ENCODE measurements at regions not wholly inside any gene's neighbourhood (a gene's known extent, or its start where the extent isn't known, plus 50 kb on each side); places are given as distances from the start of the nearest gene placed in this dataset.

DNA sequence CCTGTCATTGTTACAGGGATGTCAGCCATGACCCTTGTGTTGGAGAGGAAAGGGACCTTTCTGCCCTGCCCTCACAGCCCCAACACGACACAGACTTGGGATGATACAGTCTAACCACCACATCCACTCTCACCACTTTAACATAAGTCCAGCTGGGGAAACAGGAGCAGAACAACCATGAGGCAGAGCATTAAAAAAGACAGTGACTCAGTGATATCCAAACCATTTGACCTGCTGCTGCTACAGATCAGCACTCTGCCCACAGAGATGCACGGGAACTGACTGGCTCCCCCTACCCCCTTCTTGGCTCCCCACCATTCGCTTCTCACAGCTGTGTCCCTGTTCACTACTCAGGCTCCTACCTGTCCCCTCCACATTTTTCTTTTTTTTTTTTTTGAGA, 458.6 kb downstream of the ZNF608 start:
- no peaks in the 10 kb centered on the region for H3K4me1 Mint-ChIP-seq
- H3K4me3 Mint-ChIP-seq, result no peak overlapping the region
- H3K36me3 Mint-ChIP-seq (ENCODE audit: low read depth), result no peaks in the 10 kb centered on the region
- no peaks in the 10 kb centered on the region for H3K27me3 Mint-ChIP-seq
- no peak overlapping the region for H3K27ac Mint-ChIP-seq
- no peak for DNase-seq
- intact Hi-C loops (cut with DNase I, micrococcal nuclease), result no loop called here
- H3K9me3 Mint-ChIP-seq (ENCODE audit: low read depth), result no peaks in the 10 kb centered on the region
- POLR2A ChIA-PET, result no interaction called here
- ATAC-seq, result no peak
- CTCF ChIA-PET, result no interaction called here

DNA sequence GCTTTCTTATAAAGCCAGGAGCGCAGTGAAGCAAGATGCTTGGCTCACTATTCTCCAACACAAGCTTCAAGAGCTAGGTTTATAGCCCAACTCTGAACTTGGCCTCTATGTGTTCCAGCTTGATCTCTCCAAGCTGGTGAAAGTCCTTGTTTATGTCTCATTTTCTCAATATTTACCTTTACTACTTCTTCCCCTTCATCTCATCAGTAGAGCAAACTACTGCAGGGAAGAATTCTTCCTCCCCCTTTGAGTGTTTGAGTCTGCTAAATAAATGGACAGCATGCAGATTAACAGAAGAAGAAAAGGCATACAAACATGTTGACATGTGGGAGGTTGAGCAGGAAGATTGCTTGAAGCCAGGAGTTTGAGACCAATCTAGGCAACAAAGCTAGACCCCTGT, 460.7 kb downstream of the ZNF608 start:
- CTCF ChIA-PET, result no interaction called here
- no peak for ATAC-seq

DNA sequence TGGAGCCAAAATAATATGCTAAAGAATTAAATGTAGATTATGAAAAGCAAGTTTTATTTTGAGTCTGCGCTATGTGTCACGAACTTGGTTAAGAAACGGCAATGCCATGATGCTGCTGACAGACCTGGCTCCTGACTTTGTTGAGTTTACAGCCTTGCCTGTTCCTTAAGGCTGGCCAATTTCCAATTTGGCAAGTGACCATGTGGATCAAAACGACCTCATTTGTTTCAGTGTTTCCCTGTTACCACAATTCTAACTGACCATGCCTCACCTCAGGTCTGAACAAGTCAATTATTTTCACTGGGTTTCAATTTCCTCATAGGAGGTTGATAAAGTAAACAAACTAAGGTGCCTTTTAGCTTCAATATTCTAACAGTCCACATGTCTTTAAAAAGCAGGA, 461.4 kb downstream of the ZNF608 start:
- Mint-ChIP-seq H3K27ac (no peak overlapping the region), H3K4me3 (no peak overlapping the region), H3K9me3 (ENCODE audit: low read depth) (no peaks in the 10 kb centered on the region), H3K4me1 (no peaks in the 10 kb centered on the region), H3K27me3 (no peaks in the 10 kb centered on the region), H3K36me3 (ENCODE audit: low read depth) (no peaks in the 10 kb centered on the region)
- ChIA-PET POLR2A (no interaction called here), CTCF (no interaction called here)
- ATAC-seq (no peak), DNase-seq (no peak)
- intact Hi-C loops (cut with DNase I, micrococcal nuclease), result no loop called here

More for the DNA sequence above, 460.7 kb downstream of the ZNF608 start:
- DNase-seq, result no peak
- Mint-ChIP-seq H3K36me3 (ENCODE audit: low read depth) (no peaks in the 10 kb centered on the region), H3K27me3 (no peaks in the 10 kb centered on the region), H3K9me3 (ENCODE audit: low read depth) (no peaks in the 10 kb centered on the region), H3K4me1 (no peaks in the 10 kb centered on the region), H3K4me3 (no peak overlapping the region), H3K27ac (no peak overlapping the region)
- intact Hi-C loops (cut with DNase I, micrococcal nuclease), result no loop called here
- POLR2A ChIA-PET, result no interaction called here

DNA sequence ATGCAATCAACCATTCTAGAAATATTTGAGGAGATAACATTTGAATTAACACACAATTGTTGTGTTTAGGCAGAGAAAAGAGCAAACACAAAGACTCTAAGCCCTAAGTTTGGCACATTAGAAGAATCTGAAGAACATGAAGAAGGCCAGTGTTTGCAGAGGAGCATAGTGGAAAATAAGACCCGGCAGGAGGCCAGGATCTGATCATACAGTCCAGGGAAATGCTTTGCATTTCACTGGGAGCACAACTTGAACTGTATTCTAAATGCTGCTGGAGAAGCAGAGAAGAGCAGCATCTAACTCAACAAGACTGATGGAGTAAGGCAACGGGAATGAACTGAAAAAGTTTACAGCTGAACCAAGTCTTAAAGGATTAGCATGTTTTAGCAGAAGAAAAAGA, 463.4 kb downstream of the ZNF608 start:
- Mint-ChIP-seq H3K4me1 (no peaks in the 10 kb centered on the region), H3K27me3 (no peaks in the 10 kb centered on the region), H3K4me3 (no peak overlapping the region), H3K9me3 (ENCODE audit: low read depth) (no peaks in the 10 kb centered on the region), H3K36me3 (ENCODE audit: low read depth) (no peaks in the 10 kb centered on the region), H3K27ac (no peak overlapping the region)
- DNase-seq (no peak), ATAC-seq (no peak)
- ChIA-PET POLR2A (no interaction called here), CTCF (no interaction called here)
- intact Hi-C loops (cut with DNase I, micrococcal nuclease), result no loop called here

DNA sequence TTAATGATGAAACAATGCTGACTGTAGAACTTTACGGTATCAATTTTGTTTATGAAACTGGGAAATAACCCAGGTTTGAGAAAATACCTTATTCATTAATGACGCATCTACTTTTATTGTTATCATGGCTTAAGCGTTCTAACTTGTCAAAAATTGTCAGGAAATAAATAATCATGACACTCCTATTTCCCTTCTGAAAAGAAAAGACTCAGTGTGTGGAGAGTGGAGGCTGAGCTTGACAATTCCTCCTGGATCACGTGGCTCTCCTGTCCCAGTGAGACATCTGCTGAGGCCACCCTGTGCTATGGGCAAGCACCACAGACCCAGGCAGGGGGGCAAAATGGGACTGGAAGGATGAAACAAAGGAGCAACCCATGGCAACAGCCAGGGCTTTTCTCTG, 466.4 kb downstream of the ZNF608 start:
- no peak overlapping the region for H3K27ac Mint-ChIP-seq

DNA sequence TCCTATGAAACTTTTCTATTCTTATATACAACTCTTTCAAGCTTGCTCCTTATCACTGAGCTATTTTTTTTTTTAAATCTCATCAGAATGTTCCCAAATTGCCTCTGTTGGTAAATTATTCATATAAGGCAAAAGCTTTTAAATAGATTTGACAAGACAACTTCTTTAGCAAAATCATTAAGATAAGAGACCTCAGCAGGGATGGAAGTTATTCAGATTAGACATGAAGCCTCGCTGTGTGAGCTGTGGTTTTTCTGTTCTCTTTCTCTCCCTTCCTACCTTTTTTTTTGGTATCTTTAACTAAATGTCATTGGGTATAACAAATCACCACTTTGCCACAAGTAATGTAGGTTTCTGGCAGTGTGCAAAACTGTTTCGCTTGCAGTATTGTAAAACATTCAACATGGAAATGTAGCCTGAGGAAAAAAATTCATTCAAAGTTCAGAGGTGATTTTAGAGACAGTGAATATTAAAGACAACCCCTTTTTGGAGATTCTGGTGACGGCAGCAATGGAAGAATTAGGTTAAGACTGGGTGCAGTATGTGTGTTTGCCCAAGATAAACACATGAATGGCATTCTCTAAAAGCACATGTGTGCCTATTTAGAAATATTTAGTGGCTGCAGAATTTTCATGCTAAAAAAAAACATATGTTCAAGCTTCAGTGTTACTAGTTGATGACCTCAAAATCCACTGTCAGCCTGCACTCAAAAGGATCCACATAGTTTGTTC, 467.1 kb downstream of the ZNF608 start:
- ChIA-PET POLR2A (no interaction called here), CTCF (interaction anchor here (0.6 kb wide), 1 partner anchor 11 kb away, joined by 3 read pairs; no protein-coding TSS in a partner anchor)
- no peak for ATAC-seq
- Mint-ChIP-seq H3K4me3 (no peak overlapping the region), H3K36me3 (ENCODE audit: low read depth) (no peaks in the 10 kb centered on the region), H3K4me1 (no peaks in the 10 kb centered on the region), H3K27ac (no peak overlapping the region), H3K27me3 (no peaks in the 10 kb centered on the region), H3K9me3 (ENCODE audit: low read depth) (no peaks in the 10 kb centered on the region)
- DNase-seq, result no peak
- intact Hi-C loops (cut with DNase I, micrococcal nuclease), result no loop called here

More for the DNA sequence above, 466.4 kb downstream of the ZNF608 start:
- DNase-seq (no peak), ATAC-seq (no peak)
- Mint-ChIP-seq H3K9me3 (ENCODE audit: low read depth) (no peaks in the 10 kb centered on the region), H3K27me3 (no peaks in the 10 kb centered on the region), H3K4me3 (no peak overlapping the region), H3K4me1 (no peaks in the 10 kb centered on the region), H3K36me3 (ENCODE audit: low read depth) (no peaks in the 10 kb centered on the region)
- CTCF ChIA-PET, result no interaction called here
- POLR2A ChIA-PET, result no interaction called here
- intact Hi-C loops (cut with DNase I, micrococcal nuclease), result no loop called here

DNA sequence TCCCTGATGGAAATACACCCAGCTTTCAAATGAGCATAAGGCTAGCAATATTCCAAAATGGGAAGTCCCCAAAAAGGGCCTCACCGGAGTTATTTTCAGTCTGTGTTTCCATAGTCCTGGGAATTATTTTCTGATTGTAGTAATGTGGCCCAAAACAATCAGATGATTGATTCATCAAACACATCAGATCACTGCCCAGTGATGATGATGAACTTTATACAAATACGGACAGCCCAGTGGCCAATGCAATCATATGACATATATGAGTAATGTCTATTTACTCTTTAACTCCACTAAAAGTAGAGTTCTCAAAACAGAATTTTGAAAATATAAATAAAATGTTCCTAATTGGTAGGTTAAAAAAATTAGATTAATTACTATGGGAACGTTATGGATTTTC, 467.8 kb downstream of the ZNF608 start:
- Mint-ChIP-seq H3K9me3 (ENCODE audit: low read depth) (no peaks in the 10 kb centered on the region), H3K27me3 (no peaks in the 10 kb centered on the region), H3K36me3 (ENCODE audit: low read depth) (no peaks in the 10 kb centered on the region), H3K27ac (no peak overlapping the region), H3K4me1 (no peaks in the 10 kb centered on the region), H3K4me3 (no peak overlapping the region)
- DNase-seq (no peak), ATAC-seq (no peak)
- intact Hi-C loops (cut with DNase I, micrococcal nuclease), result no loop called here
- POLR2A ChIA-PET, result no interaction called here
- CTCF ChIA-PET, result interaction anchor here (0.6 kb wide), 1 partner anchor 10 kb away, joined by 3 read pairs; no protein-coding TSS in a partner anchor

DNA sequence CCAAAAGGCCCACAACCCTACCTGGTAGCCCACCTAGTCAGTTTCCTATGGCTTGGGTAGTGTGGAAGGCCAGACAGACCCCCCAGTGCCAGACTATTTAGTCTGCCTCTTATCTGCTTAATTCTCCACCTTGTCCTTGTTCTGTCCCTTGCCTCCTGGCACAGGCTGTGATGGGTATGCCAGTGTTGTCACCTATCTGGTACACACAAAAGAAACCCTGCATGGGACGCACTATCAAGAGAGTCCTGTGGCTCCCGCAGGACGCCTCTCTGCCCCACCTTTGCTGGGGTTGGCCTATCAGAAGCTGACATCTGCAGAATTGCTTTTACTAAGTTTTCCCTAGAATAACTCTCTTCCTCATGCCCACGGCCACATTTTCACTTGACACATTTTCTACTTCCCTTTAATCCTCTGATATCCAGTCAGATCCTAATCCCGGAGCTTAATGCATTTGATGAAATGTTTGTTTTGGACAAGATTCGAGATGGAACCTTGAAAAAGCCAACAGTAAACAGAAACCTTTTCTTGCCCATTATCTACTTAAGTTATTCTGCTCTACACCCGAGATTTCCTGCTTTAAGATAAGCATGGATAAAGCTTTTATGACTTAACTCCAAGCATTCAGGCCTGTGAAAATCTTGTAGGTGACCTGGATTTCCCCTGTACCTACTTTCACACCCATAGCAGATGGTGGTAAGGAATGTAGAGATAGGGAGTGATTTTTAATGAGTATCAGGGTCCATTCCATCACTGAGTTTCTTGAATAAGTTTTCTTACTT, 468.5 kb downstream of the ZNF608 start:
- no peak for ATAC-seq
- H3K4me1 Mint-ChIP-seq, result no peaks in the 10 kb centered on the region
- DNase-seq, result no peak
- no peak overlapping the region for H3K4me3 Mint-ChIP-seq
- H3K36me3 Mint-ChIP-seq (ENCODE audit: low read depth), result no peaks in the 10 kb centered on the region
- POLR2A ChIA-PET, result no interaction called here
- no peak overlapping the region for H3K27ac Mint-ChIP-seq
- intact Hi-C loops (cut with DNase I, micrococcal nuclease), result no loop called here
- H3K27me3 Mint-ChIP-seq, result no peaks in the 10 kb centered on the region
- no peaks in the 10 kb centered on the region for H3K9me3 Mint-ChIP-seq (ENCODE audit: low read depth)
- CTCF ChIA-PET, result no interaction called here

DNA sequence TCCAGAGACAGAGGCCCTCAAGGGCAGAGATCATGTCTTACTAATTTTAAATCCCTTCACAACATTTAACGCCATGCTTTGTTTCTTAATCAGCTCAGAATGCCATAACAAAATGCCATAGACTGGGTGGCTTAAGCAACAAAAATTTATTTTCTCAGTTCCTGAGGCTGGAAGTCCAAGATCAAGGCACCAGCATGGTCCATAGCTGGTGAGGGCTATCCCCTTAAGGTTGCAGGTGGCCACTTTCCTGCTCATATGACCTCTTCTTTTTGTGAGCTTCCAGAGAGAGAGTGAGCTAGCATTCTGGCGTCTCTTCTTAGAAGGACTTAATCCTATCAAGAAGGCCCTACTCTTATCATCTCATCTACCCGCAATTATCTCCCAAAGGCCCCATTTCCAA, 470.3 kb downstream of the ZNF608 start:
- Mint-ChIP-seq H3K4me3 (no peak overlapping the region), H3K36me3 (ENCODE audit: low read depth) (no peaks in the 10 kb centered on the region), H3K27ac (no peak overlapping the region), H3K27me3 (no peaks in the 10 kb centered on the region), H3K9me3 (ENCODE audit: low read depth) (no peaks in the 10 kb centered on the region), H3K4me1 (no peaks in the 10 kb centered on the region)
- ChIA-PET POLR2A (no interaction called here), CTCF (no interaction called here)
- DNase-seq, result no peak
- intact Hi-C loops (cut with DNase I, micrococcal nuclease), result no loop called here
- no peak for ATAC-seq

DNA sequence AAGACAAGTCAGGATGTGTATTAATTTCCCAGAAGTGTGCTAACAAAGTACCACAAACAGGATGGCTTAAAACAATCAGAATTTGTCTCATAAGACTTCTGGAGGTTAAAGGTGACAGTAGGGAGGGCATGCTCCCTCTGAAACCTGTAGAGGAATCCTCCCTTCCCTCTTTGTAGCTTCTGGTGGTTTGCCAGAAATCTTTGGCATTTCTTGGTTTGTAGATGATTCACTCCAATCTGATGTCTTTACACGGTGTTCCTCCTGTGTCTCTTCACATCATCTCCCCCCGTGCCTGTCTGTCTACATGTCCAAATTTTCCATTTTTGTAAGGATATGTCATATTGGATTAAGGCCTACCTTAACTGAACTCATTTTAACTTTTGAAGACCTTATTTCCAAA, 471.5 kb downstream of the ZNF608 start:
- ChIA-PET POLR2A (no interaction called here), CTCF (no interaction called here)
- Mint-ChIP-seq H3K9me3 (ENCODE audit: low read depth) (no peaks in the 10 kb centered on the region), H3K4me1 (no peaks in the 10 kb centered on the region), H3K27me3 (no peaks in the 10 kb centered on the region), H3K4me3 (no peak overlapping the region), H3K27ac (no peak overlapping the region), H3K36me3 (ENCODE audit: low read depth) (no peaks in the 10 kb centered on the region)
- intact Hi-C loops (cut with DNase I, micrococcal nuclease), result no loop called here
- DNase-seq, result no peak
- no peak for ATAC-seq

DNA sequence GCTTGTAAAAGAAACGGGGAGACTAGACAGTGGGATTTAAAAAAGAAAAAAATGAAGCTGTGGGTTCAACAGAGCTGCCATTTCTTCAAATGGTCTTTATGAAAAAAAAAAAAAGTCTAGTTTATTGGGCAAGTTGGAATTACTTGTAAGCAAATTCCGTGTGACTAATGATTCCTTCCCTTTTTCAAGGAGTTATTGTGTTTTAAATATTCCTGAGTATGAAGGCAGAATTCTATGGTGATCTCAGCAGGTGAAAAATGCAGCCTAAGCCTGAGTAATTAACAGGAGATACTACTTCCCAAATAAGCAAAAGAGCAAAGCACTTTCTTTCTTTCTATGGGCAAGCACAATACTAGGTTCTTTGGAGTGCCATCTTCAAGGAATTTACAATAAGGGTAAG, 481.9 kb downstream of the ZNF608 start:
- Mint-ChIP-seq H3K36me3 (ENCODE audit: low read depth) (no peaks in the 10 kb centered on the region), H3K27ac (no peak overlapping the region), H3K4me3 (no peak overlapping the region), H3K27me3 (no peaks in the 10 kb centered on the region), H3K4me1 (no peaks in the 10 kb centered on the region), H3K9me3 (ENCODE audit: low read depth) (no peaks in the 10 kb centered on the region)
- intact Hi-C loops (cut with DNase I, micrococcal nuclease), result no loop called here
- ATAC-seq (no peak), DNase-seq (no peak)
- ChIA-PET POLR2A (no interaction called here), CTCF (interaction anchor here (0.5 kb wide), 1 partner anchor 213 kb away, joined by 3 read pairs; no protein-coding TSS in a partner anchor)

DNA sequence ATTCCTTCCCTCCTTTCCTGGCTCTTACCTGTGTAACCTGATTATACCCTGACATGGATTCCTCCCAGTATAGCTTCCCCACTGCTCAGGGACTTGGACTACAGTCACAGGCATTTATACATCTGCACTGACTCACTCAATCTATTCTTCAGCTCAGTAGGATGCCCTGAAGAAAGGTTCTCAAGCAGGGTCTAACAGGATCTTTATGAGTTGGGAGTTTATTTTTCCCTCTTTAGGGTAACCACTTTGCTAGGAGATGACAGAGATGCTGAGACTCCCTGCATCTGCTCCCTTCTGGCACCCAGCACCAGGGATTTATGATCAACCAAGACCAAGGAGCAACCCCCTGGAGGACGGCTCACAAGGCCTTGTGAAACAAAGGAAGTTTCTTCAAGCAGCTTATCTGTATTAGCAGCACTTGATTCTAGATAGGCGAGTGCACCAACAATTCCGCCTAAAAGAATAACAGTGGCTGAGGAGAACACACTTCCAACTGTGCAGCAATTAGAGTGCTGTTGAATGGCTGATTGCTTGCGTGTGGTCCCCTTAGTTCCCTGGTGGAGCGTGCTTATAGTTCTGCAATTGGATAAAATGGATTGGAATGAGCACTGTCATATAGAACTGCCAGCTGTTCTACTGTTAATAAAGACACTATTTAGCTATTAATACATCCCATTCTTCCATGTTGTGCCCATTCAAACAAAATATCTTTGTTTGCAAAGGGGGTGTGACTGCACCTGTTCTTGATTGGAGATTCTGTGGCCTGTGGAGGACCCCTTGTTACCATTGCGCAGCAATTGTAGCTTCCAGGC, 482.6 kb downstream of the ZNF608 start:
- Mint-ChIP-seq H3K9me3 (ENCODE audit: low read depth) (no peaks in the 10 kb centered on the region), H3K27ac (no peak overlapping the region), H3K36me3 (ENCODE audit: low read depth) (no peaks in the 10 kb centered on the region), H3K27me3 (no peaks in the 10 kb centered on the region), H3K4me1 (no peaks in the 10 kb centered on the region), H3K4me3 (no peak overlapping the region)
- DNase-seq (no peak), ATAC-seq (no peak)
- intact Hi-C loops (cut with DNase I, micrococcal nuclease), result no loop called here
- POLR2A ChIA-PET, result no interaction called here
- CTCF ChIA-PET, result interaction anchor here (0.5 kb wide), 1 partner anchor 213 kb away, joined by 3 read pairs; no protein-coding TSS in a partner anchor

Data from activated CD4-positive, alpha-beta T cell treated with anti-CD3 and anti-CD28 coated beads for 36 hours (primary cell).